GM19351 (cell line): ENCODE measurements at regions not wholly inside any gene's neighbourhood (a gene's known extent, or its start where the extent isn't known, plus 50 kb on each side); places are given as distances from the start of the nearest gene placed in this dataset.
"Not testable (repeated sequence)": the region's sequence is repeated elsewhere in the genome, so short reads cannot be mapped to it uniquely, and the experiment has no call there.

Source experiments
- ATAC-seq: cut with Tn5 transposase; IDR thresholded peaks from one replicate; pipeline ENCODE4 v1.9.1; 2021; ENCODE audit warnings: mild to moderate bottlenecking, moderate library complexity; ENCODE audit not compliant: unreplicated experiment

DNA sequence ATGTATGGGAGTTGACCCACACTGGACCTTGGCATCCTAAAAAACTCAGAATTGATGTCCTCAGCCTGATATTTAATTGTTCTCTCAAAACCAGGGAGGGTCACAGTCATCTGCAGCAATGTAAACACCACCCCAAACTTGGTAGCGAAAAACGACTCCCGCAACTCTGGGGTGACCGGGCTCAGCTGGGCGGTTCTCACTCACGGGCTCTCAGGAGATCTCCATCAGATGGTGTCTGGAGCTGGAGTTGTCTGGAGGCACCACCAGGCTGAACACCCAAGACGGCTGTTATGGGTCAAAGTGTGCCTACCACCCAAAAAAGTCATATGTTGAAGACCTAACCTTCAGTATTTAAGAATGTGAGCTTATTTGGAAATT lies 50.9 kb upstream of the NXT1 start:
- no peak for ATAC-seq

DNA sequence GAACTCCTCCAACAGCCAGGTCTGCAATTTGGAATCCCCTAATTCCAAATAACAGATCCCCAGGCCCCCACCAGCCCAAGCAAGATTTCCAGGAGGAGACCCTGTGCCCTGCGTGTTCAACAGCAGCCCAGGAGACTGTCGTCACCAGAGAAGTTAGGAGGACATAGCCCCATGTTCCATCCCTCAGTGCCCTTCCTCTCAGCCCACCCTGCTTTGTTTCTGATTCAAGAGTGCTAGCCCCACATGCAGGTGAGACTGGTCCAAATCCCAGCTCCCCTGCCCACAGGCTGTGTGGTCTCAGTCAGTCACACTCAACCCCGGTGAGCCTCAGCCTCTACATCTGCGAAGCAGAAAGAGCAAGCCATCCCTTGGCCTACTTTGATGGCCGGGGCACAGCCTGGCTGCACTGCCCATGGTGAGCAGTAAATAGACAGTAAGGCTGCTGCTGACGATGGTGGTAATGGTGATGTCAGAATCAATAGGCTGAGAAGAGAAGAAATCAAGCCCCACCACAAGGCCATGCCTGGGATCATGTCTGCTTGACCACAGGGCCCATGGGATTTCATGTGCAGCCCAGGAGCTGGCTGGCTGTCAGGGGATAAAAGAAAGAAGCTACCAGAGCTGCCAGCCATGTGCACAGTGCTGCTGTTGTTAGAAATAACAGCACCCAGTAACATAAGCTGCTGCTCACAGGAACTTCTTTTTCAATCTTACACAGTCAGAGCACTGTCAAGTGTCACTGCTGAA lies 51.5 kb upstream of the NXT1 start:
- no peak for ATAC-seq

DNA sequence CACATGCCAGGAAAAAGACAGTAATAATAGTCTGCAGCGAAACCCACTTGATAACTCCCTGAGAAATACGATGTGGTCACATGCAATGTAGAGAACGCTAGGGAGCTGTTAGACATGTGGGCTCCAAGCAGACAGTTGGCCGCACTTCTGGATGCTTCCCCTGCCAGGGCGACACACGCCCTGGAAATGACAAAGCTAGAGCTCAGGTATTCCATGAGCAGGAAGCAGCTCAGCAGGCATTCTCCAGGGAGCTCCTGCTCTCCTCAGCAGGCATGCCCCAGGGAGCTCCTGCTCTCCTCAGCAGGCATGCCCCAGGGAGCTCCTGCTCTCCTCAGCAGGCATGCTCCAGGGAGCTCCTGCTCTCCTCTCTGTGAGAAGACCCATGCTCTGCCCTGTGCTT lies 52.4 kb upstream of the NXT1 start:
- no peak for ATAC-seq

DNA sequence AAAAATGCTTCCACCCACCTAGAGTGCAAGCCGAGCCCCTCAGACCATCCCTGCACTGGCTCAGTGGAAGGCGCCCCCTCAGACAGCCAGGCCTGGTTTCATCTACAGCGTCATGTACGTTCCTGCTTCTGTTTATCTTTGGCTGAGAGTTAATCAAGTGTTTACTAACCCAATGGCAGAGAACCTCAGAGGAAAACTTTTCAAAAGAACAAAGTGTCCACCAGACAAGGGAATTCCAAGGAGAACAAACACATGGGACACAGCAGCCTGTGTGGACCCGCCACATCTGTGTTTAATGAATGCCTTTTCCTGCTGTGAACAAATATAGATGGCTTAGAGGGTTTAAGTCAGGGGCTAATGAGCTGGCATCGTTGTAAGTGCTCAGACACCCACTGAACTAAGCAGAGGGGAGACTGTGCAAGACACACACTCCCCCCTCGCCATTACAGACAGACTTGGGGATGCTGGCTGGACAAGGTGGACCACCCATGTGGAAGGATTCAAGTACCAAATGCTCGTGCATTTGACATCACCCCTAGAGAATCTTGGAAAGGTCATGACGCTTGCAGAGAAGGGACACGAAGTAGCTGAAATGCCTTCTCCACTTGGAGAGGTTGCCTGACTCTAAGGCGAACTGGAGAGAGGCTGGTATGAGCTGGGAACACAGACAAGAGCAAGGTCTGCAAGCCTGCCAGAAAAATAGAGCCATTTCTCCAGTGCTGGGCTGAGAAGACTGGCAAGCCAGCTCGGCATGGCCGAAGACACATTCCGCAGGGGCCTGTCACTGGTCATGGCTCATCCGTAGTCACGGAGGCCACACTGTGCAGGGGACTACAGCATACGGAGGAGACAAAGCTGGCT lies 53.5 kb upstream of the NXT1 start:
- no peak for ATAC-seq

DNA sequence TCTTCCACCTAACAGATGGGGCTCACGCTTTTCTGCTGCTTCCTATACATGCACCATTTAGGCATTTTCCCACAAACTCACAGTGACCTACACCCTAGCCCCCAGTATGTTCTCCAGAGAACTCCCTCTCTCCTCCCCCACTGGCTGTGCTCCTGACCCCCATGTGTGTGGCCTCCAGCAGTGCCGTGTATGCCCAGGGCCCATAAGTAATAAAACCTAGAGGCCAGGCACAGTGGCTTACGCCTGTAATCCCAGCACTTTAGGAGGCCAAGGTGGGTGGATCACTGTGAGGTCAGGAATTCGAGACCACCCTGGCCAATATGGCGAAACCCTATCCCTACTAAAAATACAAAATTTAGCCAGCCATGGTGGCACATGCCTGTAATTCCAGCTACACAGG lies 54.7 kb upstream of the NXT1 start:
- ATAC-seq: no peak

DNA sequence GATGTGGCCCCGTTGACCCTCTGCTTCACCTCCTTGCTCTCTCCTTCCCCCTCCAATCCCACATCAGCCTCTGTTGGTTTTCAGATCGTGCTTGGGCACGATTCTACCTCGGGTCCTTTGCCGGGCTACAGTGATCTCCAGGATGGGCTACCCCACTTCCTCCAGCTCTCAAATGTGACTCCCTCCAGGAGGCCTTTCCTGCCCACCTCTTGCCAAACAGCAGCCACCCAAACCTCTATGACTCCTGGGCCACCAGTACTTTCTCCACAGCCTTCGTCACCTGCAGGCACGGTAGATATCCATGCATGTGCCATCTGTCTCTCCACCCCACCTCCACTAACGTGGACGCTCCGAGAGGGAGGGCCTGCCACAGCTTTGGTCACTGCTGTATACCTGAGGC lies 55.9 kb upstream of the NXT1 start:
- no peak for ATAC-seq

DNA sequence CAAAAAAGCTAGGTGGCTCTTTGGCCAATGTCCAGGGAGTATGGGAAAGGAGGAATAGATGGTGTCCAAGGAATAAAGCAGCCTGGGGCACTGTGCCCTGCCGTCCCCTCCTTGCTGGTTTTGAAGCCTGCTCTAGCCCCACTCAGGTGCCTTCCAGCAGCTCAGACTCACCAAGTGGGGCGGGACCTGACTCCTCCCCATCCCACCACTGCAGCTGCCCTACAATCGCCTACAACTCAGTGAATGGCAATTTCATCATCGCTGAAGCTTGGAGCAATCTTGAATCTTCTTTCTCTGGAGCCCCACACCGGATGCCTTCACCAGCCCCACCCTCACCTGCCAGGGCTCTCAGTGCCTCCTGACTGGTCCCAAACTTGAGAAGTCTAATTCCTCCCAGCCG lies 56.4 kb upstream of the NXT1 start:
- no peak for ATAC-seq

DNA sequence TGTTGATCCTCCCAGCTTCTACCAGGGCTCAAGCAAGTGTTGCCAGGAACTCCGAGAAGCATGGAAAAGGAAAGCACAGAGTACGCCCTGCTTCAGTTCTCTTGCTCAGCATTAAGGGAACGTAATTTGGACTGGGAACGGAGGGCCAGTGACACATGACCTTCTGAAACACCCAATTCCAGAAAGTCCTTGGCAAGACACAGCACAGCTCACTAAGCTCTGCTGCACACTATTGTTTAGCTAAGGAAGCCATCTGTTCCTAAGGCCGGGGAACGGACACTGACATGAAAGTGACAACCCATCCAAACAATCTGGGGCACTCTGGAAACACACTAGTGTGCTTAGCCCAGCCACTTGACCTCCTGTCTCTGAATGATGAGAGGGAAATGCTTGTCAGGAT lies 56.9 kb upstream of the NXT1 start:
- ATAC-seq: no peak

DNA sequence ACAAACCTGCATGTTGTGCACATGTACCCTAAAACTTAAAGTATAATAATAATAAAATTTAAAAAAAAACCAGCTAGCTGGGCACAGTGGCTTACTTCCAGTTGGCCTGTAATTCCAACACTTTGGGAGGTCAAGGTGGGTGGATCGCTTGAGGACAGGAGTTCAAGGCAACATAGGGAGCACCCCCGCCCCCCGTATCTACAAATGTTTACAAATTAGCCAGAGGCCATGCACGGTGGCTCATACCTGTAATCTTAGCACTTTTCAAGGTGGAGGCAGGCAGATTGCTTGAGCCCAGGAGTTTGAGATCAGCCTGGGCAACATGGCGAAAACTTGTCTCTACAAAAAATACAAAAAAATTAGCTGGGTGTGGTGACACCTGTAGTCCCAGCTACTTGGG lies 58.3 kb upstream of the NXT1 start:
- not testable (repeated sequence) for ATAC-seq

DNA sequence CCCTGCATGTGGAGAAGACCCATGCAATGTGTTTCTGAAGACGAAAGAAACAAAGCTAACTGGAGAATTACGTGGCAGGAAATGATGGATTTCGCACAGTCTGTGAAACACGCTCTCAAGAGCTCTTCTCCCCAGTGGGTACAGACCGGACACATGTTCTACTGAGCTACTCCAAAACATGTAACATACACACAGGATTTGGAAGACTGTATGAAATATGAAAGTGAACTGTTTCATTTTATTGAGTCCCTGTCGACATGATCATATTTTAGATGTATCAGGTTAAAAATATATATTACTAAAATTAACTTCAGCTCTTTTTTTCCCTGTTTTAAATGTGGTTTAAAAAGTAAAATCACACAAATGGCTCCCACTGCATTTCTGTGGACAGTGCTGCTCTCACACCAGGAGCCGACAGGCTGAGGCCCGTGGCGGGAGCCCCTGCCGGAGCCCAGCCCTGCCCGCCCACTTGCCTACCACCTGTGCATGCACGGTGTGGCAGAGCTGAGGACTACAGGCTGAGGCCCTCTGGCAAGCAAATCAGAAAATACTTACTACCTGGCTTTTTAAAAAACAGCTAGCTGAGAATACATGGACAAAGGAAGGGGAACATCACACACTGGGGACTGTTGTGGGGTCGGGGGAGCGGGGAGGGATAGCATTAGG lies 58.9 kb upstream of the NXT1 start:
- no peak for ATAC-seq

DNA sequence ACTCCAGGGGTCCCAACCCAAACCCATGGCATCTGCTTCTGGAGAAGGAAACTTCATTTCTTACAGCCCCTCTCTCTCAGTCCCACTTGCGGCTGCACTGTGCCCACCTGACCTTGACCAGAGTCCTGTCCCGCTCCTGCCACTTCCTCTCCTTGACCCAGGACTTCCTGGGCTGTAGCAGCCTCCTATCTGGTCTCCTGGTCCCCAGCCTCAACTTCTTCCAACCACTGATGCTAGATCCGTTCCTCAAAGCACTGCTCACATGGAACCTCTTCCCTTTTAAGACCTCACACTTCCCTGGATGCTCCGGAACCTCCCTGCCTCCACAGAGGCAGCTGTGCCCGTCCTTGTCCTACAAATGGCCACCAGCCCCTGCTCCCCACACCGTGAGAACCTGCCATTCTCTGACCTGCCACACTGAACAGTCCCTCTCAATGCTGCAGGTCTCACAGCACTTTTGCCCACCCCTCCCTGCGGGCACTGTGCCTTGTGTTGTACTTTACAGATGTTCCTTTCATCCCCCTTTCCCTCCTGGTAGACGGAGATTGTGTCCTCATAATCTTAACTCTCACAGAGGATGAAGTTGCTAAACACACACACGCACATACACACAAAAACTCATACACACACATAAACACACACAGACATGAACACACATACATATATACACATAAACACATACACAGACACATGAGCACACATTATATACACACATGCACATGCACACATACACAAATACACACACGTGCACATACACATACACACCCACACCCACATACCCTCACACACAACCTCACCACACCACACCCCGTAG lies 59.6 kb upstream of the NXT1 start:
- ATAC-seq: no peak

DNA sequence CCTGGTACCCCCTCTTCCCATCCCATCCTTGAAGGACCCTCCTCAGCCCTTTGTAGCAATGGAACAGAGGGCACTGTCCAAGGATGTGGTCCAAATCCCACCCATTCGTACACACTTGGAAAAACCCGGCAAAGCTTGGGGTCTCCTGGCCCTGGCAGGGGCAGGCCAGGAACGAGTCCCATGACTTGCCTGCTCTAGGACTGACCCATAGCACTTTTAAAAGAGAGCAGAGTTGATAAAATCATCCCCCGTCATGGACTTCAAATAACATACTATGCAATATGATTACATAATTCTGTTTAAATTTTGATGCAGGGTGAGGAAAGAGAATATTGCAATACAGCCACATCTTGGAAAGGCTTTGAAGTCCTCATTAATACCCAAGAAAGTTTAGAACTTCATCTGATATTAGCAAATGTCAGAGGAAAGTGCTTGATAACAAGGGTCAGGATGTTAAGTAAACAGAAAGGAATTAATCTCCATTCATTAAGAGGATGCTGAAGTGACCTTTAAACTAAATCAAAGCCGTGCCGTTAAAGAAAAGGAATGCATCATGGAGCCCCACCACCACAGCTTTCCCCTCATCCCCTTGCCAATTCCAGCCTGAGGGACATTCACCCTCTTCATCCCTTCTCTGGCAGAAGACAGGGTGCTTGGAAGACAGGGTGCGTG lies 60.7 kb upstream of the NXT1 start:
- no peak for ATAC-seq

DNA sequence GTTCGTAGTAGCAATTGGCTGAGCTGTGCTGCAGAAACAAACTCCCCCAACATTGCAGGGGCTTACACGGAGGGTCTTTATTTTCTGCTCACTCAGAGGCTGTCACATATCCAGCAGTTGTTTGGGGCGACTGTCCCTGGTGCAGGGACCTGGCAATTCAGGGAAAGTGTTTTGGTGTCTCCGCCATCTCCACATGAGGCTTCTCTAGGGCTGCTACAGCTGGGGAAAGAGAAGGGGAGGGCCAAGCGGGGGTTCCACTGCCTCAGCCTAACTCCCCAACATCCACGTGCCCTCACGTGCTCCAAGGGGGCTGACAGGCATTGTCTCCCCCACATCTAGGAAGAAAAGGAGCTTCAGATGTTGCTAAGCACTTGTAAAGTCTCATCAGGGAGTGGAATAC lies 61.3 kb upstream of the NXT1 start:
- no peak for ATAC-seq

DNA sequence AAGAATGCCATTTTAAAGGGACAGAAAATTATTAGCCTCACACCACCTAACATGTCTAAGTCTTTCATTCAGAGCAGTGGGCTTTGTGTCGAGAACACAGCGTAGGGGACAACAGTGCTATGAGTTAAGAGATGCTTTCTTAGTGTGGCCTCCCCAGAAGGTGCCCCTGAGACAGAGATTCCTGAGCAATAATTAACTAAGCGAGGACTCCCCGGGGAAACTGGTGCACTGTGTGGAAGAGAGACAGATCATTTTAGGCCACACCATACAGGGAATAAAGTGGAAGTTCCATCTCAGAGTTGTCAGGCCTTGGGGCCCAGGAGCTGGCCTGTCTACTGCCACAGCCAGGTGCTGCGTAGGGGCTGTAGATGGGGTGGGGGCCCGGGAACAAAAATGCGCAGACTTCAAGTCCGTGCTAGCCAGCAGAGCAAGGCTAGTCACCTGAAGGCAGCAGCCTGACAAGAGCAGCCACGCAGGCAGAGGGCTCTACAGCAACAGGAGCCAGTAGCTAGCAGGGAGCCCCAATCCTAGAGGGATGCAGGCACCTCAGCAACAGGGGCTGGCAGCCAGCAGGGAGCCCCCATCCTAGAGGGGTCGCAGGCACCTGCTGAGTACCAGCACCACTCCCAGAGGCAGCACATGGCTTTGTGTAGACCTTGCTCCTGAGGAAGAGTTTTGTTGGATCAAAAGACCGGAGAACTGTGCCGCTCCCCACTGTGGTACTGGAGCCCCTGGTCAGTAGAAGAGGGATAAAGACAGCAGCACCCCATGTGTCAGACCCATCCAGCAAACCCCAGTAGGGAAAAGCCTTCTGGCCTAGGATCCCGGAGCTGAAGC lies 63.0 kb upstream of the NXT1 start:
- ATAC-seq: no peak

DNA sequence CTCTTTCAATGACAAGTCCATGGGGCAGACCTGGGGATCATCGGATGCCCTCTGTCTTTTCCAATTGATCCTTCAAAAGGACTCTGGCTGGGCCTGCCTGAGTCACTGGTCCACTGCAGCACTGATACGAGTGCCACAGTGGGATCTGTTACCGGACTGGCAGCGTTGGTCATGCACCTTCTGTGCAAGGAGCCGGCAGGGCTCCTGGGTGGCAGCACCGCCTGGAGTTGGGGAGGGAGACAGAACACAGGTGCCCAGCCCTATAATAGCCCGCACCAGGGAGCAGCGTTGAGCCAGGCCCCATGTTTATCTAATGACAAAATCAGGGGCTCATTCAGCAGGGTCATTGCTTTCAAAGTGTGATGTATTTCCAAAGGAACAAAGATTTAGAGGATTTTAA lies 64.2 kb upstream of the NXT1 start:
- ATAC-seq: no peak

DNA sequence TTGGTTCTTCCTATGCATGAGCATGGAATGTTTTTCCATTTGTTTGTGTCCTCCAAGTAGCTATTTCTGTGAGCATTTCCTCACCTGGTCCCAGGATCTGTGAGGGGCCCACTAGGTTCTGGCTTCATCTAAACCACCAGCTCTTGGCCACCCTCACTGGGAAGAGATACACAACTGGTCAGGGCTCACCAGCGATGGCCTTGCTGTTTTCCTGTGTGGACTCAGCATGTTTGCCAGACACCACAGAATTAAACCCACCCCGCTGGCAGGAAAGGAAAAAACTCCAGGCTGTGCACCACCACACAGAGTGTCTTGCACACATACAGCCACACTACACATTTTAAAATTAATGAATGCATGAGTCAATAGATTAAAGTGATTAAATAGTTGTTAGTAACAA lies 65.1 kb upstream of the NXT1 start:
- ATAC-seq: no peak

DNA sequence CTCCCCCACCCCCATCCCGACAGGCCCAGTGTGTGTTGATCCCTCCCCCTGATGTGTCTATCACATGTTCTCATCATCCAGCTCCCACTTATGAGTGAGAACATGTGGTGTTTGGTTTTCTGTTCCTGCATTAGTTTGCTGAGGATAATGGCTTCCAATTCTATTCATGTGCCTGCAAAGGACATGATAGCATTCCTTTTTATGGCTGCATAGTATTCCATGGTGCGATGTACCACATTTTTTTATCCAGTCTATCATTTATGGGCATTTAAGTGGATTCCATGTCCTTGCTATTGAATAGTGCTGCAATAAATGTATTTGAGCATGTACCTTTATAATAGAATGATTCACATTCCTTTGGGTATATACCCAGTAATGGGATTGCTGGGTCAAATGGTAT lies 66.6 kb upstream of the NXT1 start:
- no peak for ATAC-seq

DNA sequence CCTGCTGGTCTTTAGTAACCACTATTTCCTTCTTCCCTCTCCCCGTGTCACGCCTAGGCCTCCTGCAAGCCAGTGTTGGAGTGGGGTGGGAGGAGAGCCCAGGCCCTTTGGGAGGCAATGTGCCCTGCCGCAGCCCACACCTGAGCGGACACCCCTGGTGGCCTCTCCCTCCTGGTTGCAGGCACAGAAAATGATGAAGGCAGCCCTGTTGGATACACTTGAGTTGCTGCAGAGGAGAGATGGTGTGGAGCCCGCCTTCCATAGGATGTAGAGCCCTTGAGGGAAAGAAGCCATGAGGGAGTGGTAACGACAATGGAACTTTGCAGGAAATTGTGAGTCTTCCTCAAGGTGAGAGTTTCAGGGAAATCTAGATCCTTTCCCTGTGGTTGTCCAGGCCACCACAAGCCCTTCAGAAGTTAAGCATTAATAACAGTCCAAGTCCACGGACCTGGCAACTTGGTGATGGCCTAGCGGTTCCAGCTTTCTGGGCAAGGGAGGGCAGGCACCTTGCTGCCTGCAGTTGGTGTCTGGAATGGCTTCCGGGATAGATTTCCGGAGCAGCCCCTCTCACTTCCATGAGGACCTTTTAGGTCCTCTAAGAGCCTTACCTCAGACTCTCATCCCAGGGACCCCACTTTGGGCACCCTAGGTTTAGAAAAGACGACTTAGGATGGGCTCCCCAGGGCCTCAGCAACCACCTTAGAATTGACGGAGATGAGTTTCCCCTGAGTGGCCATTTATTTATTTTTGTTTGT lies 67.3 kb upstream of the NXT1 start:
- ATAC-seq: no peak

DNA sequence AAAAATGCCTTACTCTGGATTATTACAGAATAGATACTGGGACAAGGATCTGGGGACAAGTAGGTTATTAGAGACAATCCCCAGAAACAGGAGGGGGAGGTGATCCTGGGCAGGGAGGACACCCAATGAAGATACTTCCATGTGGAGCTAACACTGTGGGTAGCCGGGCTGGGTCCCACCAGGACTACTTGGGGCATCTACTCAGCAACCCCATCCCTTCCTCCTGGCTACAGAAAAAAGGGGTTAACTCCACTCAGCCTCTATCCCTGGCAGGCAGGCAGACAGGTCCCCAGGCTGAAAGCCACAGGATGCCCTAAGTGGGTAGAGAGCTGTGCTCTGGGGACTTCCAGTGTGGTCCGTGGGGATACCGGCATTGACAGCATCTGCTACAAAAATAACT lies 68.0 kb upstream of the NXT1 start:
- ATAC-seq: no peak
